GM19043 (cell line): ENCODE measurements at regions not wholly inside any gene's neighbourhood (a gene's known extent, or its start where the extent isn't known, plus 50 kb on each side); places are given as distances from the start of the nearest gene placed in this dataset.
"Not testable (repeated sequence)": the region's sequence is repeated elsewhere in the genome, so short reads cannot be mapped to it uniquely, and the experiment has no call there.

Experiments
- ATAC-seq: cut with Tn5 transposase; IDR thresholded peaks from one replicate; pipeline ENCODE4 v1.9.1; 2021; ENCODE audit warnings: low read depth; ENCODE audit not compliant: unreplicated experiment

GRCh38 chr2:4959219-4959618 lies 733.0 kb upstream of the SOX11 start:
- no peak for ATAC-seq

- no peak for ATAC-seq
Observed at GRCh38 chr2:4962419-4962818, 729.8 kb upstream of the SOX11 start.

GRCh38 chr2:4963106-4963505 lies 729.1 kb upstream of the SOX11 start:
- ATAC-seq: no peak

- ATAC-seq: no peak
Observed at GRCh38 chr2:4964001-4964540, 728.1 kb upstream of the SOX11 start.

- no peak for ATAC-seq
Observed at GRCh38 chr2:4964579-4964978, 727.6 kb upstream of the SOX11 start.

- ATAC-seq: no peak
Observed at GRCh38 chr2:4965556-4966320, 726.4 kb upstream of the SOX11 start.

GRCh38 chr2:4967206-4967605 lies 725.0 kb upstream of the SOX11 start:
- no peak for ATAC-seq

GRCh38 chr2:4972472-4972871 lies 719.7 kb upstream of the SOX11 start:
- no peak for ATAC-seq

GRCh38 chr2:4973354-4973753 lies 718.8 kb upstream of the SOX11 start:
- no peak for ATAC-seq

- ATAC-seq: no peak
Observed at GRCh38 chr2:4973973-4974372, 718.2 kb upstream of the SOX11 start.

- no peak for ATAC-seq
Observed at GRCh38 chr2:4976407-4976806, 715.8 kb upstream of the SOX11 start.

GRCh38 chr2:4979111-4979510 lies 713.1 kb upstream of the SOX11 start:
- ATAC-seq: no peak

GRCh38 chr2:4980995-4981394 lies 711.2 kb upstream of the SOX11 start:
- no peak for ATAC-seq

GRCh38 chr2:4981802-4982409 lies 710.3 kb upstream of the SOX11 start:
- ATAC-seq: no peak

- not testable (repeated sequence) for ATAC-seq
Observed at GRCh38 chr2:4988444-4988843, 703.7 kb upstream of the SOX11 start.

GRCh38 chr2:4992226-4992625 lies 700.0 kb upstream of the SOX11 start:
- ATAC-seq: no peak

GRCh38 chr2:4995466-4995865 lies 696.7 kb upstream of the SOX11 start:
- ATAC-seq: no peak

GRCh38 chr2:5007596-5007995 lies 684.6 kb upstream of the SOX11 start:
- ATAC-seq: no peak

GRCh38 chr2:5019324-5019723 lies 672.9 kb upstream of the SOX11 start:
- ATAC-seq: no peak

GRCh38 chr2:5020116-5020875 lies 671.9 kb upstream of the SOX11 start:
- no peak for ATAC-seq

- no peak for ATAC-seq
Observed at GRCh38 chr2:5021136-5021535, 671.0 kb upstream of the SOX11 start.
